ENCODE measurements at regions not wholly inside any gene's neighbourhood (a gene's known extent, or its start where the extent isn't known, plus 50 kb on each side); places are given as distances from the start of the nearest gene placed in this dataset.

DNA sequence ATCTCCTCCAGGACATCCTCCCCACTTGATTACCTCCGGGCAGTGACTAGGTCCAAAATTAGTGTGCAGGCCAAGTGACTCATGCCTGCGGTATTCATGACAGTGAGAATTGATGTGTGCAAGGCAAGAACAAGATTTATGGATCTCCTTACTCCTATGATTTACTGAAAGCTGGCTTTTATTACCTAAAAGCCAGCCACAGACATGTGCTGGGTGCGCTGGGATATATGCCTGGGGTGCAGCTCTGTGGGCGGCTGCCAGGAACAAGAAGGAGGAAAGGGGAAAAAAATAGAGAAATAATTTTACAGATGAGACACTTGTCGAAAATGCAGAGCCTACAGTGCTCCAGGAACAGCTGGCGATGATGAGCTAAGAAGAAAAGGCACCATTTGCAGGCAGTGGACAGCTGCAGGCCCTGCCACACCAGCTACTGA is 359.3 kb downstream of the CMPK2 start:
- Histone ChIP-seq H3K27ac (ENCODE audit: poor library complexity, severe bottlenecking) (peak overlapping the region; percentile 80), H3K4me1 (ENCODE audit: insufficient read depth, poor library complexity, severe bottlenecking) (peaks cover 12% of the 10 kb centered on the region), H3K4me3 (ENCODE audit: severe bottlenecking) (no peak overlapping the region), H3K36me3 (ENCODE audit: low read depth) (no peaks in the 10 kb centered on the region), H3K9me3 (ENCODE audit: severe bottlenecking) (peaks cover 5% of the 10 kb centered on the region), H3K27me3 (ENCODE audit: insufficient read depth, poor library complexity, severe bottlenecking) (no peaks in the 10 kb centered on the region)
- TF ChIP-seq, protein P1, sequence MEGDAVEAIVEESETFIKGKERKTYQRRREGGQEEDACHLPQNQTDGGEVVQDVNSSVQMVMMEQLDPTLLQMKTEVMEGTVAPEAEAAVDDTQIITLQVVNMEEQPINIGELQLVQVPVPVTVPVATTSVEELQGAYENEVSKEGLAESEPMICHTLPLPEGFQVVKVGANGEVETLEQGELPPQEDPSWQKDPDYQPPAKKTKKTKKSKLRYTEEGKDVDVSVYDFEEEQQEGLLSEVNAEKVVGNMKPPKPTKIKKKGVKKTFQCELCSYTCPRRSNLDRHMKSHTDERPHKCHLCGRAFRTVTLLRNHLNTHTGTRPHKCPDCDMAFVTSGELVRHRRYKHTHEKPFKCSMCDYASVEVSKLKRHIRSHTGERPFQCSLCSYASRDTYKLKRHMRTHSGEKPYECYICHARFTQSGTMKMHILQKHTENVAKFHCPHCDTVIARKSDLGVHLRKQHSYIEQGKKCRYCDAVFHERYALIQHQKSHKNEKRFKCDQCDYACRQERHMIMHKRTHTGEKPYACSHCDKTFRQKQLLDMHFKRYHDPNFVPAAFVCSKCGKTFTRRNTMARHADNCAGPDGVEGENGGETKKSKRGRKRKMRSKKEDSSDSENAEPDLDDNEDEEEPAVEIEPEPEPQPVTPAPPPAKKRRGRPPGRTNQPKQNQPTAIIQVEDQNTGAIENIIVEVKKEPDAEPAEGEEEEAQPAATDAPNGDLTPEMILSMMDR (IDR thresholded peaks at IDR 0.05; ENCODE audit: poor library complexity, severe bottlenecking), result no peak
- ATAC-seq (ENCODE audit: low read depth), result peak; percentile 96
- DNase-seq (ENCODE audit: low spot score), result peak; percentile 76

DNA sequence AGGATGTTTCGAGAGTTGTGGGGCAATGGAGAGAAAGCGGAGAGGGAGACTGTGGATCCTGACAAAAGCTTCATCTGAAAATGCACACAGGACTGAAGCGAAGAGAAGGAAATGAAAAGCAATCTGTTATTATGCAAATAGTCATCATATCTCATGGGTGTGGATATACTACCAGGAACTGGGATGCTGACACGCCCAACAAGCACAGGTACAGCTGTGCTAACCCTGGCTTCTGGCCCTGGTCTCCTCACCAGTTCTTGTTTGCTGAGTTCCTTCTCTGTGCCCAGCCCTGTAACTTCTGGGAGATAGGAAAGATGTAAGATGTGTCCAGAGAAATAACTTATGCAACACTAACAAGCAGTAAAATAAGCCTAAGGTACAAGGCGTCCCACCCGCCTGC is 358.8 kb downstream of the CMPK2 start:
- Histone ChIP-seq H3K27ac (ENCODE audit: poor library complexity, severe bottlenecking) (peak overlapping the region; percentile 80), H3K27me3 (ENCODE audit: insufficient read depth, poor library complexity, severe bottlenecking) (no peaks in the 10 kb centered on the region), H3K4me1 (ENCODE audit: insufficient read depth, poor library complexity, severe bottlenecking) (peaks cover 12% of the 10 kb centered on the region), H3K9me3 (ENCODE audit: severe bottlenecking) (peaks cover 5% of the 10 kb centered on the region), H3K36me3 (ENCODE audit: low read depth) (no peaks in the 10 kb centered on the region), H3K4me3 (ENCODE audit: severe bottlenecking) (no peak overlapping the region)
- TF ChIP-seq, protein P1 (IDR thresholded peaks at IDR 0.05; ENCODE audit: poor library complexity, severe bottlenecking), result no peak
- ATAC-seq (ENCODE audit: low read depth) (peak; percentile 41), DNase-seq (ENCODE audit: low spot score) (no peak)

DNA sequence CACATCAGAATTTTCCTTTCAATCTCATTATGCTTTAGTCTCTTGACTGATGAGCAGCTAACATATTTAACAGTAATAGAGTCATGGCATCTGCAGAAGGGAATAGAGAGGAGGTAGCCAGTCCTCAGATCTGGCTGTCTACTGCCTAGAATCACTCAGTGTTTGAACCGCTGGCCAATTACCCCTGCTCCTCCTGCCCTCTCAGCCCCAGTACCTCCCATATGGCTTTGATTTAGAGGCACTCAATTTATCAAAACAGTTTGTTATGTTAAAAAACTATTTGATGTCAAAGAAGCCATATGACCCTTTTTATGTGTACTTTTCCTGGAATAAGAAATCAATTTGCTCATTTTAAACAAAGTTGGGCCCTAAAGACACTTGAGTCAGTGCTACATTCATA is 355.2 kb downstream of the CMPK2 start:
- no peak for DNase-seq (ENCODE audit: low spot score)
- Histone ChIP-seq H3K9me3 (ENCODE audit: severe bottlenecking) (no peaks in the 10 kb centered on the region), H3K27ac (ENCODE audit: poor library complexity, severe bottlenecking) (no peak overlapping the region)

DNA sequence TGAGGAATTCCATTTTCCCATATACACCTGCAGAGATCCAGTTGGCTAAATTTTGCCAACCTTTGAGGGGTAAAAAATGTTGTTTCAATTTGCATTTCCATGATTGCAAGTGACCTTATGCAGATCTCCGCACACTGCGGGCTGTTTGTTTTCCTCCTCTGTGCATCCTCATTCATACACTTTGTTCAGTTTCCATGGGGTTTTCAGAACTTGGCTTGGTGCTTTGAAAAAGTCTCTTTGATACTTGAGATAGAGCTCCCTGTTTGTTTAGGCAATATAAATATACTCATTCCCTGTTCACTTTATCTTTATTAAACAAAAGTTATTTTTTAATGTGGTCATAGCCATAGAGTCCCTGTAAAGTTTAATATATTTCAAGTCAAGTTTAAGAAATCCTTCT is 353.1 kb downstream of the CMPK2 start:
- Histone ChIP-seq H3K27ac (ENCODE audit: poor library complexity, severe bottlenecking) (no peak overlapping the region), H3K36me3 (ENCODE audit: low read depth) (no peaks in the 10 kb centered on the region), H3K9me3 (ENCODE audit: severe bottlenecking) (no peaks in the 10 kb centered on the region), H3K27me3 (ENCODE audit: insufficient read depth, poor library complexity, severe bottlenecking) (no peaks in the 10 kb centered on the region), H3K4me3 (ENCODE audit: severe bottlenecking) (no peak overlapping the region), H3K4me1 (ENCODE audit: insufficient read depth, poor library complexity, severe bottlenecking) (no peaks in the 10 kb centered on the region)
- TF ChIP-seq, protein P1 (IDR thresholded peaks at IDR 0.05; ENCODE audit: poor library complexity, severe bottlenecking), result no peak
- ATAC-seq (ENCODE audit: low read depth) (no peak), DNase-seq (ENCODE audit: low spot score) (no peak)

More for the DNA sequence above, 355.2 kb downstream of the CMPK2 start:
- H3K27me3 ChIP-seq (ENCODE audit: insufficient read depth, poor library complexity, severe bottlenecking), result no peaks in the 10 kb centered on the region
- TF ChIP-seq, protein P1 (IDR thresholded peaks at IDR 0.05; ENCODE audit: poor library complexity, severe bottlenecking), result no peak
- H3K4me3 ChIP-seq (ENCODE audit: severe bottlenecking), result no peak overlapping the region
- peaks cover 12% of the 10 kb centered on the region for H3K4me1 ChIP-seq (ENCODE audit: insufficient read depth, poor library complexity, severe bottlenecking)
- ATAC-seq (ENCODE audit: low read depth), result no peak
- H3K36me3 ChIP-seq (ENCODE audit: low read depth), result no peaks in the 10 kb centered on the region

DNA sequence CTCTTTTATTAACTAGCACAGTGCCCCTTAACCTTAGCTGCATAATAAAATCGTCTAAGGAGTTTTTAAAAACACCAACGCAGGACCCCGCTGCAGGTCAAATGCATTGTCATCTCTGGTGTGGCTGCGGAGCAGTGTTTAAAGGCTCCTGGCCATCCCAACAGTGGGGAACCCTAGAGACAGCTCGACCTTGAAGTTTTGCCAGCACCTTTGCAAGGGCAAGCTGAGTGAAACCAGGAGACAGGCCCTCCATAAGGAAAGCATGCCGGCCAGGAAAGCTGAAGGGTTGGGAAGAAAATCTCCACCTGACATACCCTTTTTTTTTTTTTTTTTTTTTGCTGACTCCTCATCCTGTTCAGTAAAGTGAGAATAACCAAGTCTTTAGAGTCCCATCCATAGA is 349.0 kb downstream of the CMPK2 start:
- Histone ChIP-seq H3K27me3 (ENCODE audit: insufficient read depth, poor library complexity, severe bottlenecking) (no peaks in the 10 kb centered on the region), H3K27ac (ENCODE audit: poor library complexity, severe bottlenecking) (no peak overlapping the region)
- no peak for DNase-seq (ENCODE audit: low spot score)

More for the DNA sequence above, 349.0 kb downstream of the CMPK2 start:
- TF ChIP-seq, protein P1 (IDR thresholded peaks at IDR 0.05; ENCODE audit: poor library complexity, severe bottlenecking), result no peak
- ATAC-seq (ENCODE audit: low read depth), result no peak
- Histone ChIP-seq H3K9me3 (ENCODE audit: severe bottlenecking) (no peaks in the 10 kb centered on the region), H3K36me3 (ENCODE audit: low read depth) (no peaks in the 10 kb centered on the region), H3K4me3 (ENCODE audit: severe bottlenecking) (no peak overlapping the region), H3K4me1 (ENCODE audit: insufficient read depth, poor library complexity, severe bottlenecking) (no peaks in the 10 kb centered on the region)

All from RWPE2 (cell line).